OCI-LY7 (cell line): ENCODE measurements at regions not wholly inside any gene's neighbourhood (a gene's known extent, or its start where the extent isn't known, plus 50 kb on each side); places are given as distances from the start of the nearest gene placed in this dataset.

ENCODE experiments used
- BruUV-seq: library from RNA; stranded (reverse); fragments of 400-500 nt; replicated peaks from 2 replicates; lab custom pipeline; 2021; lab: Mats Ljungman, UMichigan
- CTCF ChIA-PET: fragments of 300-600 bp; sonication (Branson Sonifier 250); formaldehyde crosslinking; loops from one replicate; lab custom pipeline; 2022; ENCODE audit warnings: antibody characterized with exemption; ENCODE audit not compliant: unreplicated experiment; lab: Charles Lee
- POLR2A ChIA-PET: fragments of 300-600 bp; sonication (Branson Sonifier 250); formaldehyde crosslinking; loops from one replicate; lab custom pipeline; 2022; ENCODE audit warnings: antibody characterized with exemption; lab: Charles Lee
- DNase-seq: peaks from one replicate; pipeline ENCODE4 v3.0.0-alpha.2; 2015; ENCODE audit warnings: low spot score
- H2AFZ ChIP-seq: fragments of 200-600 bp; sonication (generic), shearing (Covaris generic); 2 replicates; pipeline ENCODE4 v1.6.1; 2014; ENCODE audit warnings: mild to moderate bottlenecking, antibody characterized with exemption, low read length, moderate library complexity
- H3K27ac ChIP-seq: fragments of 200-600 bp; sonication (generic); 2 replicates; pipeline ENCODE4 v1.5.1; 2014; ENCODE audit warnings: mixed run types, low read depth, mild to moderate bottlenecking, moderate library complexity, low read length, inconsistent platforms; ENCODE audit not compliant: poor library complexity, severe bottlenecking
- H3K36me3 ChIP-seq: fragments of 200-600 bp; sonication (generic); 2 replicates; pipeline ENCODE4 v1.6.1; 2014; ENCODE audit warnings: mild to moderate bottlenecking, antibody characterized with exemption, low read length, moderate library complexity, mixed read lengths; ENCODE audit not compliant: insufficient read depth
- H3K4me1 ChIP-seq: fragments of 200-600 bp; sonication (generic); 2 replicates; pipeline ENCODE4 v1.5.1; 2014; ENCODE audit warnings: mild to moderate bottlenecking, low read length; ENCODE audit not compliant: insufficient read depth, poor library complexity, severe bottlenecking
- H3K4me2 ChIP-seq: fragments of 200-600 bp; sonication (generic); 2 replicates; pipeline ENCODE4 v1.6.1; 2014; ENCODE audit warnings: mild to moderate bottlenecking, low read length
- H3K4me3 ChIP-seq: fragments of 200-600 bp; sonication (generic); 2 replicates; pipeline ENCODE4 v1.5.1; 2014; ENCODE audit warnings: mild to moderate bottlenecking, low read depth, low read length; ENCODE audit not compliant: poor library complexity, severe bottlenecking
- H3K79me2 ChIP-seq: fragments of 200-600 bp; sonication (generic); 2 replicates; pipeline ENCODE4 v1.6.1; 2016; ENCODE audit warnings: low read depth, mild to moderate bottlenecking, low read length, moderate library complexity, mixed read lengths; ENCODE audit not compliant: insufficient read depth
- H3K9me2 ChIP-seq: fragments of 200-600 bp; sonication (generic); 2 replicates; pipeline ENCODE4 v1.6.1; 2016; ENCODE audit warnings: mild to moderate bottlenecking, low read length, mixed read lengths; ENCODE audit not compliant: insufficient read depth
- H3K9me3 ChIP-seq: fragments of 200-600 bp; sonication (generic); 2 replicates; pipeline ENCODE4 v1.6.1; 2014; ENCODE audit warnings: mild to moderate bottlenecking, mixed run types, low read length, mixed read lengths
- H4K20me1 ChIP-seq: fragments of 200-600 bp; sonication (generic); 2 replicates; pipeline ENCODE4 v1.6.1; 2014; ENCODE audit warnings: mild to moderate bottlenecking, antibody characterized with exemption, low read length, moderate library complexity, mixed read lengths; ENCODE audit not compliant: insufficient read depth
- EZH2phosphoT487 ChIP-seq: fragments of 200-600 bp; sonication (generic); IDR thresholded peaks from 2 replicates; pipeline ENCODE4 v1.6.1; 2018; ENCODE audit warnings: low read depth, borderline replicate concordance, mild to moderate bottlenecking, mixed run types, antibody characterized with exemption, low read length, moderate library complexity, mixed read lengths
- intact Hi-C: fragments of 100-400 bp; cut with micrococcal nuclease; formaldehyde crosslinking; loops from one replicate; pipeline ENCODE4 v1.10.0; 2022; ENCODE audit not compliant: unreplicated experiment
- TF ChIP-seq, protein P1 (sequence below): fragments of 200-600 bp; sonication (generic); conservative IDR thresholded peaks from 2 replicates; pipeline ENCODE4 v1.5.1; 2014; ENCODE audit warnings: mild to moderate bottlenecking, antibody characterized with exemption, low read length, moderate library complexity, mixed read lengths

DNA sequence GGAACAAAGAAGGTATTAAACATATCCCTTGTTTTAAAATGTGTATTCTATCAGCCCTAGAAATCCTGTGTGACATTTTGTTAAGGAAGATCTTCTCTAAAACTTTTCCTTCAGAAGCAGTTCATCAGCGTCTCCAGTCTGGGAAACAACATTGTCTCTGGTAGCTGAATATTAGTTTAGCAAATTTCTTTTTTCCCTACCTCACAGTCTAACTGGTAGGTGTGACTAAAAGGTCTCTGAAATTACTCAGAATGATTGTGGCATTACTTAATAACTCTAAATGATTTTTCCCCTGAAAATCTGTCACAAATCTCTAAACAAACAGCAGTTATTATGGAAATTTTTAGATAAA lies 1044.8 kb downstream of the FLRT2 start:
- no TSS peak for BruUV-seq
- Histone ChIP-seq H3K4me2 (no peak overlapping the region), H3K4me1 (no peaks in the 10 kb centered on the region), H4K20me1 (no peaks in the 10 kb centered on the region), H3K79me2 (no peaks in the 10 kb centered on the region), H2AFZ (no peak overlapping the region), H3K9me3 (no peaks in the 10 kb centered on the region), H3K36me3 (no peaks in the 10 kb centered on the region), H3K4me3 (no peak overlapping the region), H3K9me2 (no peaks in the 10 kb centered on the region), H3K27ac (no peak overlapping the region)
- intact Hi-C loops = no loop called here
- ChIA-PET CTCF (no interaction called here), POLR2A (interaction anchor here (0.6 to 0.7 kb wide), 3 partner anchors 418 to 1971 kb away, joined by 3 to 4 read pairs (median 3); no protein-coding TSS in a partner anchor)
- TF ChIP-seq EZH2phosphoT487 = no peak
- TF ChIP-seq, protein P1, sequence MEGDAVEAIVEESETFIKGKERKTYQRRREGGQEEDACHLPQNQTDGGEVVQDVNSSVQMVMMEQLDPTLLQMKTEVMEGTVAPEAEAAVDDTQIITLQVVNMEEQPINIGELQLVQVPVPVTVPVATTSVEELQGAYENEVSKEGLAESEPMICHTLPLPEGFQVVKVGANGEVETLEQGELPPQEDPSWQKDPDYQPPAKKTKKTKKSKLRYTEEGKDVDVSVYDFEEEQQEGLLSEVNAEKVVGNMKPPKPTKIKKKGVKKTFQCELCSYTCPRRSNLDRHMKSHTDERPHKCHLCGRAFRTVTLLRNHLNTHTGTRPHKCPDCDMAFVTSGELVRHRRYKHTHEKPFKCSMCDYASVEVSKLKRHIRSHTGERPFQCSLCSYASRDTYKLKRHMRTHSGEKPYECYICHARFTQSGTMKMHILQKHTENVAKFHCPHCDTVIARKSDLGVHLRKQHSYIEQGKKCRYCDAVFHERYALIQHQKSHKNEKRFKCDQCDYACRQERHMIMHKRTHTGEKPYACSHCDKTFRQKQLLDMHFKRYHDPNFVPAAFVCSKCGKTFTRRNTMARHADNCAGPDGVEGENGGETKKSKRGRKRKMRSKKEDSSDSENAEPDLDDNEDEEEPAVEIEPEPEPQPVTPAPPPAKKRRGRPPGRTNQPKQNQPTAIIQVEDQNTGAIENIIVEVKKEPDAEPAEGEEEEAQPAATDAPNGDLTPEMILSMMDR = no peak
- no peak for DNase-seq

DNA sequence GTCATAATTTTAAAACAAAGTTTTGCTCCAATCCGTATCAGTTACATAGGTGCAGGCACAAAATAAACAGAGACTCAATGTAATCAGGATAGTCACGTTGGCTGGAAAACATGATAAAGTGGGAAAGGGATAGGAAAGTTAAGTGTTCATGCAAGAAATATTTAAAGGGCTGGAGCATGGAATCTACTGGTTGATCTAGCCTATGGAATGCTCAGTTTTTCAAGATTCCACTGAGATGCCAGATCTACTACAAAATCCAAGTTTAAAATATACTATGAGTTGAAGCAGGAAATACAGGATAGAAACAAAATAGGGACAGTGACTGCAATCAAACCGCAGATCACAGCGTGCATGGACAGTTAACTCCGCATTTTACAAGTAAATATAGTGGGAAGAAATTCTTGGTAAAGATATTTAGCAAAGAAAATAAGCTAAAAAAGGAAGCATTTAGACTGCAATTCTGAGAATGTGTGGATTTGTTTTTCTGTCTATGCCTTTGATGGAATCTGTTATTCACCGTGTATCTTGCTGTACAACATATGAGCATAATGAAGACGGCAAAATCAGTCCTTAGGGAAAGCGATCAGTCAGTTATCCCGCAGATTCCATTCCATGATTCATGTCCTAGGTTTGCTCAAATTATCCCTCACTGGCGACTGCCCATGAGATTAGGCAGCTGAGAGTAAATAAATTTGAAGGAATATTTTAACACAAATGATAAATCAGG lies 1044.3 kb downstream of the FLRT2 start:
- no peak overlapping the region for H3K27ac ChIP-seq
- no peaks in the 10 kb centered on the region for H3K36me3 ChIP-seq
- TF ChIP-seq, protein P1 = no peak
- no peak for TF ChIP-seq EZH2phosphoT487
- H3K4me2 ChIP-seq = no peak overlapping the region
- H3K4me1 ChIP-seq = no peaks in the 10 kb centered on the region
- no peaks in the 10 kb centered on the region for H3K9me2 ChIP-seq
- no peak overlapping the region for H3K4me3 ChIP-seq
- no TSS peak for BruUV-seq
- H4K20me1 ChIP-seq = no peaks in the 10 kb centered on the region
- no peaks in the 10 kb centered on the region for H3K79me2 ChIP-seq
- POLR2A ChIA-PET = interaction anchor here (0.6 kb wide), 1 partner anchor 1972 kb away, joined by 3 read pairs; no protein-coding TSS in a partner anchor
- no peaks in the 10 kb centered on the region for H3K9me3 ChIP-seq
- intact Hi-C loops = no loop called here
- CTCF ChIA-PET = no interaction called here
- DNase-seq = no peak
- no peak overlapping the region for H2AFZ ChIP-seq

DNA sequence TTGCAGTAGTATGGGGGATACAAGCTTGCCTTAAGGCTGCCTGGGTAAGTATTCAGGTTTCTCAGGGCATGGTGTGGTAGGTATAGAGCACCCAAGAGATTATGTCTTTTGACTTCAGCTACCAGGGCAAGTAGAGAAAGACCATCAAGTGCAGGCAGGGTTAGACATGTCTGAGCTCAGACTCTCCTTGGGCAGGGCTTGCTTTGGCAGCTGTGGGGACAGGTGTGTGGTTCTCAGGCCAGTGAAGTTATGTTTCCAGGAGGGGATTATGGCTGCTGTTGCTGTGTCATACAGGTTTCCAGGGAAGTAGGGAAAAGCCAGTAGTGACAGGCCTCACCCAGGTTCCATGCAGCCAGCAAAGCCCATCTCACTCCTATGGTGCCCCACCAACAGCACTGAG lies 1040.4 kb downstream of the FLRT2 start:
- intact Hi-C loops = no loop called here
- TF ChIP-seq EZH2phosphoT487 = no peak
- TF ChIP-seq, protein P1 = no peak
- H3K27ac ChIP-seq = no peak overlapping the region
- no peak overlapping the region for H2AFZ ChIP-seq
- H3K9me2 ChIP-seq = no peaks in the 10 kb centered on the region
- no peaks in the 10 kb centered on the region for H3K79me2 ChIP-seq
- H3K4me1 ChIP-seq = no peaks in the 10 kb centered on the region
- no peak for DNase-seq
- H3K4me2 ChIP-seq = no peak overlapping the region
- POLR2A ChIA-PET = no interaction called here
- CTCF ChIA-PET = interaction anchor here (0.6 kb wide), 1 partner anchor 1675 kb away, joined by 3 read pairs; no protein-coding TSS in a partner anchor
- no peaks in the 10 kb centered on the region for H3K36me3 ChIP-seq
- no TSS peak for BruUV-seq
- no peaks in the 10 kb centered on the region for H4K20me1 ChIP-seq
- no peaks in the 10 kb centered on the region for H3K9me3 ChIP-seq
- H3K4me3 ChIP-seq = no peak overlapping the region
